ENCODE measurements at regions not wholly inside any gene's neighbourhood (a gene's known extent, or its start where the extent isn't known, plus 50 kb on each side); places are given as distances from the start of the nearest gene placed in this dataset.

GRCh38 chr2:2519381-2519780 lies 188.3 kb upstream of the MYT1L start:
- TF ChIP-seq CTCF (IDR thresholded peaks at IDR 0.05), result no peak
- no peak for TF ChIP-seq POLR2A (IDR thresholded peaks at IDR 0.05)
- TF ChIP-seq EP300 (IDR thresholded peaks at IDR 0.05), result no peak

Data from sigmoid colon (tissue), 4 donors.